SK-N-MC (cell line): ENCODE measurements at regions not wholly inside any gene's neighbourhood (a gene's known extent, or its start where the extent isn't known, plus 50 kb on each side); places are given as distances from the start of the nearest gene placed in this dataset.

Experiments used
- DNase-seq: peaks from one replicate; pipeline ENCODE4 v3.0.0-alpha.2; 2011; ENCODE audit warnings: low read depth, low spot score
- H3K27ac ChIP-seq: fragments of 200-600 bp; sonication (generic); 2 replicates; pipeline ENCODE4 v1.5.1; 2016; ENCODE audit warnings: mixed run types
- H3K36me3 ChIP-seq: fragments of 200-600 bp; sonication (generic); 2 replicates; pipeline ENCODE4 v1.6.1; 2017; ENCODE audit warnings: antibody characterized with exemption, low read length, mixed read lengths; ENCODE audit not compliant: insufficient read depth
- H3K4me3 ChIP-seq: fragments of 200-600 bp; sonication (generic); 2 replicates; pipeline ENCODE4 v1.5.1; 2016
- H3K9ac ChIP-seq: fragments of 200-600 bp; sonication (generic); 2 replicates; pipeline ENCODE4 v1.8.0; 2017; ENCODE audit warnings: mixed run types, mixed read lengths; ENCODE audit not compliant: insufficient read length
- H3K9me3 ChIP-seq: fragments of 200-600 bp; sonication (generic); 2 replicates; pipeline ENCODE4 v1.6.1; 2017; ENCODE audit warnings: low read depth, mild to moderate bottlenecking, antibody characterized with exemption, low read length, moderate library complexity, mixed read lengths
- EZH2 ChIP-seq: fragments of 200-600 bp; sonication (generic); IDR thresholded peaks from one replicate; pipeline ENCODE4 v1.6.1; 2017; ENCODE audit warnings: antibody characterized with exemption
- FOXP2 ChIP-seq: optimal IDR thresholded peaks from 2 replicates; pipeline ENCODE3; 2011; ENCODE audit warnings: mild to moderate bottlenecking, moderate library complexity; ENCODE audit not compliant: insufficient read depth; ENCODE audit errors: extremely low read length, control extremely low read depth
- POLR2AphosphoS5 ChIP-seq: IDR thresholded peaks from 2 replicates; pipeline ENCODE4 v1.6.1; 2012; ENCODE audit warnings: mild to moderate bottlenecking, low read depth, low read length, borderline replicate concordance

DNA sequence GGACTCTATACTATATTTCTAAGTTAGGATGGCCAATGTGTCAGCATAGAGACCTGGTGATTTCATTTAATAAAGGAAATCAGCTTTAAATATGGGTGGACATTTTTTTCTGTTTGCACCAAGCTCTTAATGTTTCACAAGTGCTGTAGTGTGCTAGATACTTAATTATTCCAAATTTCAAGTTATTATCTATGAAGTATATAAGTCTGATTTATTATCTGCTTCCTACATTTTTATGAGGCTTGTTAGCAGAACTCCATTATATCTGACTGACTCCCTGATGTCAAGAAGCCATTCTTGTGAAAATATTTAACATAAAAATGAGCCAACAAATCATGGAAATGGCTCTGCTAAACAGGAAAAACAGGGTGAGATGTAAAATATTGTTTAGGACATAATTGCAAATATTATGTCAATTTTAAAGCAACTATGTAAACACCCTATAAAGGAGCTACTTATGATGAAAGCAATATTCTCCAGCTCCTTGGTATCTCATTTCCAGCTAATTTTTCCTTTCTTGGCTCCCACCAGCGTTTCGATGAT, 1415.2 kb downstream of the GATA3 start:
- Histone ChIP-seq H3K4me3 (no peak overlapping the region), H3K27ac (no peak overlapping the region), H3K36me3 (no peaks in the 10 kb centered on the region), H3K9me3 (no peaks in the 10 kb centered on the region), H3K9ac (no peak overlapping the region)
- TF ChIP-seq FOXP2, result no peak
- no peak for TF ChIP-seq POLR2AphosphoS5
- no peak for TF ChIP-seq EZH2
- no peak for DNase-seq

DNA sequence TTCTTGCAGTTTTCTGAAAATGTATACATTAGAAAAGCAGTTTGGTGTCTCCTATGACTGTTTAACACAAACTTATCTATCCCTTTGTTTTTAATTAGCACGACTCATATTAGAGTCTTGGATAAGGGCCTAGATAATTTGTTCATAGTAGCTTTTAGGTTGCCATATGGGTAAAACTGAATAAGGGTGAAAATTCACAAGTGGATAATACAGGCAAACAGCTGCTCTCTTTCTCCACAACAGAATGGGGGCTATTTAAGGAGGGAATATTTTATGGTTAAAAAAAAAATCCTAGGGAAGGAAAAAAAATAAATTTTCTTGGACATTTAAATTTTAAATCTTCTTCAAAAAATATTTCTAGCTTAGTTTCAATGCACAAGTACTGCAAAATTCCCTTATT, 1416.1 kb downstream of the GATA3 start:
- DNase-seq, result no peak
- Histone ChIP-seq H3K9me3 (no peaks in the 10 kb centered on the region), H3K27ac (no peak overlapping the region), H3K9ac (no peak overlapping the region), H3K4me3 (no peak overlapping the region), H3K36me3 (no peaks in the 10 kb centered on the region)
- TF ChIP-seq FOXP2, result no peak
- TF ChIP-seq EZH2, result no peak
- TF ChIP-seq POLR2AphosphoS5, result no peak

DNA sequence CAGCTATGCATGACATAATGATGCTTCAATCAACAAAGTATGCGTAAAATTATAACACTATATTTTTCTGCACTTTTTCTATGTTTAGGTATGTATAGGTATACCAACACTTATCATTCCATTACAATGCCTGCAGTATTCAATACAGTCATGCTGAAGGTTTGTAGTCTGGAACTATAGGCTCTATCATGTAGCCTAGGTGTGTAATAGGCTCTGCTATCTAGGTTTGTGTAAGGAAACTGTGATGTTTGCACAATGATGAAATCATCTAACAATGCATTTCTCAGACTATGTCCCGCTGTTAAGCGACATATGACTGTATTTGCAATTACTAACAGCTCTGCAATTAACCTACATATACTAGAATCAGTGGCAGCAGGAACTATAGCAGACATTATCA, 1447.5 kb downstream of the GATA3 start:
- no peaks in the 10 kb centered on the region for H3K36me3 ChIP-seq
- TF ChIP-seq POLR2AphosphoS5 (no peak), FOXP2 (no peak), EZH2 (no peak)
- no peaks in the 10 kb centered on the region for H3K9me3 ChIP-seq
- H3K27ac ChIP-seq, result no peak overlapping the region
- DNase-seq, result no peak
- H3K9ac ChIP-seq, result no peak overlapping the region
- H3K4me3 ChIP-seq, result no peak overlapping the region

DNA sequence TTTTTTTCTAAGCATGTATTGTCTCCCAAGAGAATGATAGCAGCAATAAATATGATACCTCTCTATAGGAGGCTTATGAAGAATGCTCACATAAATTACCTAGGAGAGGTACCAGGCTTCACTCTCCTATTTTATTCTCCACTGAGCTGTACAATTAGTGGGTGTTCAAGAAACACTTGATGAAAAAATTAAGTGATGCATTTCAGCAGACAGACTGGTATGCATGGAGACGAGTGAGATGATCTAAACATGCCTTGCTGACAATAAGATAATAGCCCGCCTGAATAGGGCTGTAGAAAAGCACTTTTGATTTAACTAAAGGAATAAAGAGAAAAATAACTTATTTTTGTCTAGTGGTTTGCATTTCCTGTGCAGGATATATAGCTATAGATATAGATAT, 1449.7 kb downstream of the GATA3 start:
- Histone ChIP-seq H3K9ac (no peak overlapping the region), H3K27ac (no peak overlapping the region), H3K4me3 (no peak overlapping the region), H3K9me3 (no peaks in the 10 kb centered on the region), H3K36me3 (no peaks in the 10 kb centered on the region)
- no peak for TF ChIP-seq POLR2AphosphoS5
- no peak for TF ChIP-seq EZH2
- TF ChIP-seq FOXP2, result no peak
- DNase-seq, result no peak

DNA sequence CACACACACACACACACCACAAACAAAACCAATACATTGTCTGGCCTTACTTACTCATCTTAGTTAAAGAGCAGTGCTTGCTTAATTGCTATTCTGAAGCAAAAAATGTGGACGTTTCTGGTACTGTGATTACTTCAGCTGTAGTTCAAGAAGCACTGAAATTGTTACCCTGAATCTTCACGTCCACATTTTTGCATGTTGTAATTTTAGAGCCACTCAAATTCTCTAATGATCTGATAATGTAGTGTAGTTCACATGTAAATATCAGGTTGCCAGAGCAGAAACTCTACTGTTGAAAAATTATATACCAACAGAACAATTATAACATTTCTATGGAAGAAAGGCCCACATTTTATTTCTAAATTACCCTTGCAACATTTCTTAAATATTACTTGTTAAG, 1451.1 kb downstream of the GATA3 start:
- Histone ChIP-seq H3K36me3 (no peaks in the 10 kb centered on the region), H3K9me3 (no peaks in the 10 kb centered on the region), H3K27ac (no peak overlapping the region), H3K9ac (no peak overlapping the region), H3K4me3 (no peak overlapping the region)
- TF ChIP-seq FOXP2, result no peak
- TF ChIP-seq POLR2AphosphoS5, result no peak
- TF ChIP-seq EZH2, result no peak
- no peak for DNase-seq

DNA sequence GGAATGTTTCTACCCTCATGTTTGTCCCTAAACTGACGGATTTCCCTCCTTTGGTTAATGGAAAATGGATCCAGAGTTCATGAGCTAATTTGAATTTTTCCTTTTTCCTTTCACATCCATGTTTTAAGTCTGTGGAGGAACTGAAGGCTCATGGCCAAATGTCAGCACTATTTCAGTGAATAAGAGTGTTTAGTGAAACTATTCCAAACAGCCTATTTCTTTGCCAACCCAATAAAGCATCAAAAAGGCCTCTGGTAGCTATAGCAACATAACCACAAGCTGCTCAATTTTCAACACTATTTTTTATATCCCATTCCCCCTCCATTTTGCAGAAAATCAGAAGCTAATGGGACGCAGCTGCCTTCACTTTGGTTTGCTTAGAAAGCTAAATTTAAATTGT, 1454.1 kb downstream of the GATA3 start:
- Histone ChIP-seq H3K9ac (no peak overlapping the region), H3K9me3 (no peaks in the 10 kb centered on the region), H3K4me3 (no peak overlapping the region), H3K27ac (no peak overlapping the region), H3K36me3 (no peaks in the 10 kb centered on the region)
- TF ChIP-seq FOXP2, result no peak
- no peak for TF ChIP-seq EZH2
- no peak for TF ChIP-seq POLR2AphosphoS5
- no peak for DNase-seq

DNA sequence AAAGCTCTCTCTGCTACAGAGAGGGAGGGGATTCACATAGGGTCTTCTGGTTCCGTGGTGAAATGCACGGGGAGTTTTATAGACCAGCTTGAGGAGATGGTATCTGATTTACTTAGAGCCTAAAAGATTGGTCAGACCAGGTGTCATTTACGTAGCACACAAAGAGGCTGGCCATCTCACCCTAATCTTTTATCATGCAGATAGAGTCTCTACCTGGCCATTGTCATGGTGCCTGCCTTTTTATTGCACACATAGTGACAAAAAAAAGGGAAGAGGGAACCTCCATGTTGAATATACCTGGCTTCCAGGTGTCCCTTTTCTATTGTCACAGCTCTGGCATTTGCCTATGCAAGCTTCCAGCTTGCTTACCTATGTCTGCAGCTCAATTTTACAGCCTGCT, 1456.1 kb downstream of the GATA3 start:
- H3K36me3 ChIP-seq, result no peaks in the 10 kb centered on the region
- no peak overlapping the region for H3K9ac ChIP-seq
- no peaks in the 10 kb centered on the region for H3K9me3 ChIP-seq
- DNase-seq, result no peak
- H3K4me3 ChIP-seq, result no peak overlapping the region
- TF ChIP-seq EZH2, result no peak
- no peak for TF ChIP-seq POLR2AphosphoS5
- TF ChIP-seq FOXP2, result no peak
- no peak overlapping the region for H3K27ac ChIP-seq

DNA sequence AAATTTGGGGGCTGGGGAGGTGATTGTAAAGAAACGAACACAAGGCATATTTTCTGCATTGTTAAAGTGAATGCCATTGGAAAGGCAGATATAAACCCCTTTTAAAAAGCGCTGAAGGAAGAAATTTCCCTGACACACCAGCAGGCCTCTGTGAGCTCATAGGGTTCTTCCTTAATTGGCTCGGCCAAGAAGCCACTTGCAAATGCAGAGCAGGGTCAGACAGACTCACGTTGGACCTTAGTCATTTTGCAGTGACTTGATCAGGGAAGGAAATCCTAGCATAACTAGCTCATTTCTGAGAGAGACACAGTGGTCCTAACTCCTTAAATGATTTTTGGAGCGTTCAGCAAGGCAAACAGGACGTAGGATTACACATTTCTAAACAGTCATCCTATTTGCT, 1461.4 kb downstream of the GATA3 start:
- TF ChIP-seq POLR2AphosphoS5, result no peak
- no peak for TF ChIP-seq FOXP2
- no peak for TF ChIP-seq EZH2
- H3K36me3 ChIP-seq, result no peaks in the 10 kb centered on the region
- no peak overlapping the region for H3K4me3 ChIP-seq
- H3K27ac ChIP-seq, result no peak overlapping the region
- no peak for DNase-seq
- no peaks in the 10 kb centered on the region for H3K9me3 ChIP-seq
- H3K9ac ChIP-seq, result no peak overlapping the region

DNA sequence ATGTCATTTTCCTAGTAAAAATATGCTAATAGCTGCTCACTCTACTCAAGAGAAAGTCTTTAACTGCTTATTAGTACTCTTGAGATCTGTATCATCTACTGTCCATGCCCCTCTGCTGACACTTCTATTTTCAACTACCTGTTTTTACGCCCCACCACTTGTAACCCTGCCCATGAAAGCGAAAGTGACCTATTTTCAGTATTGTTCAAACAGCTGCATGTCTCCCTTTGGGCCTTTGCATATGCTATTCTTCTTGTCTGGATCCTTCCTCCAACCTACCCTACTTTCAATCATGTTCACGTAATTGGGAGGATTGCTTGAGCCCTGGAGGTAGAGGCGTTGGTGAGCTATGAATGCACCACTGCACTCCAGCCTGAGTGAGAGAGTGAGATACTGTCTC, 1481.3 kb downstream of the GATA3 start:
- Histone ChIP-seq H3K27ac (no peak overlapping the region), H3K9ac (no peak overlapping the region), H3K9me3 (no peaks in the 10 kb centered on the region), H3K4me3 (no peak overlapping the region), H3K36me3 (no peaks in the 10 kb centered on the region)
- DNase-seq, result no peak
- no peak for TF ChIP-seq POLR2AphosphoS5
- no peak for TF ChIP-seq FOXP2
- TF ChIP-seq EZH2, result no peak
